ENCODE measurements at regions not wholly inside any gene's neighbourhood (a gene's known extent, or its start where the extent isn't known, plus 50 kb on each side); places are given as distances from the start of the nearest gene placed in this dataset.
A peak's percentile ranks its signal among the peaks of the same experiment; 100 is the strongest.

- H3K27ac Mint-ChIP-seq, result no peak overlapping the region
- H3K9me3 Mint-ChIP-seq, result peaks cover 18% of the 10 kb centered on the region
- peaks cover 26% of the 10 kb centered on the region for H3K4me1 Mint-ChIP-seq
- H3K36me3 Mint-ChIP-seq, result peaks cover 5% of the 10 kb centered on the region
- no peak for DNase-seq (ENCODE audit: low spot score in 2 of 2, unreplicated experiment in 2 of 2)
- no peak overlapping the region for H3K4me3 Mint-ChIP-seq
- no peaks in the 10 kb centered on the region for H3K27me3 Mint-ChIP-seq (ENCODE audit: low read depth)
- TF ChIP-seq CTCF (IDR thresholded peaks at IDR 0.05; ENCODE audit: unreplicated experiment), result no peak
These were observed 118.2 kb upstream of the SLC10A2 start for GRCh38 chr13:103184413-103184812.

DNA sequence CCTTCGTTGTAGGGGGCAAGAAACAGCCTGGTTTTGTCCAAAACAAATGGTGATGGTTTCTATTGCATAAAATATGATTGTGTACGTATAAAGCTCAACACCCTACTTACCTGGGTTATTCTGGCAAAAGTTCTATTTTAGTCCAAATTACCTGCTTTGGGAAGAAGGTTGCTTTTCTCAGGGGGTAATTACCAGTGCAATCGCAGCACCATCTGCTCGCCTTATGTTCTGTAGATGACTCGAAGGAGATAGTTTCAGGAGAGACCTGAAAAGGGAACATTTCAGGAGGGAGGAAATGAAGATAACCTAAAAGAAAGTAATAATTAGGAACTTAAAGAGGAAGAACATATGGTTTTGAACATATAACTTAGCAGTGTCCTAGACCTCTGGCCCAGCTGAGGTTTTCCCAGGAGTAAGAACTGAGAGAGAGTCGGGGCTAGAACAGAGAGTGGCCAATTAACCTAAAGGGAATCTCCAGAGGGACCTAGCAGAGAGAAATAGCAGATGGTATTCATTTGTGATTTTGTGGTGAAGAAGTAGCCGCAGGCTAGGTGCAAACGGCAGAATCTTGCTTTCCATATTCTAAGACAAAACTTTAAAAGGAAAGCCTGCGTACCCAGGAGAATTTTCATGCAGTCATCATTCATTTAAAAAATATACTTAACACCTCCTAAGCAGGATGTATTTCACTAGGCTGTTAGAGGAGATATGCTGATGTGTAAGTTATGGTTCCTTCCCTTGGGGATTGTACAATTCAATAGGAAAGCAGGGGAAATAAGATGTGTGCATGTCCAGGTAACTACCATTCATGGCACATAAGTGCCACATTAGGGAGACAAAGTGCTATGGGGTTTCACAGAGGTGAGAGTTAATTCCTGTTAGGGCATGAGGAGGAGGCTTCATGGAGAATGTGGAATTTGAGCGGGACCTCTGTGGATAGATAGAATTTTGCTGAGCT, 113.0 kb upstream of the SLC10A2 start:
- peaks cover 23% of the 10 kb centered on the region for H3K4me1 Mint-ChIP-seq
- no peaks in the 10 kb centered on the region for H3K36me3 Mint-ChIP-seq
- no peak overlapping the region for H3K27ac Mint-ChIP-seq
- no peak for TF ChIP-seq CTCF (IDR thresholded peaks at IDR 0.05; ENCODE audit: unreplicated experiment)
- no peaks in the 10 kb centered on the region for H3K27me3 Mint-ChIP-seq (ENCODE audit: low read depth)
- H3K4me3 Mint-ChIP-seq, result no peak overlapping the region
- DNase-seq (ENCODE audit: low spot score in 2 of 2, unreplicated experiment in 2 of 2), result no peak
- peaks cover 8% of the 10 kb centered on the region for H3K9me3 Mint-ChIP-seq

GRCh38 chr13:103174966-103175365, 108.7 kb upstream of the SLC10A2 start:
- Mint-ChIP-seq H3K27ac (peak overlapping the region; percentile 69), H3K9me3 (no peaks in the 10 kb centered on the region)
- TF ChIP-seq CTCF (IDR thresholded peaks at IDR 0.05; ENCODE audit: unreplicated experiment), result no peak

DNA sequence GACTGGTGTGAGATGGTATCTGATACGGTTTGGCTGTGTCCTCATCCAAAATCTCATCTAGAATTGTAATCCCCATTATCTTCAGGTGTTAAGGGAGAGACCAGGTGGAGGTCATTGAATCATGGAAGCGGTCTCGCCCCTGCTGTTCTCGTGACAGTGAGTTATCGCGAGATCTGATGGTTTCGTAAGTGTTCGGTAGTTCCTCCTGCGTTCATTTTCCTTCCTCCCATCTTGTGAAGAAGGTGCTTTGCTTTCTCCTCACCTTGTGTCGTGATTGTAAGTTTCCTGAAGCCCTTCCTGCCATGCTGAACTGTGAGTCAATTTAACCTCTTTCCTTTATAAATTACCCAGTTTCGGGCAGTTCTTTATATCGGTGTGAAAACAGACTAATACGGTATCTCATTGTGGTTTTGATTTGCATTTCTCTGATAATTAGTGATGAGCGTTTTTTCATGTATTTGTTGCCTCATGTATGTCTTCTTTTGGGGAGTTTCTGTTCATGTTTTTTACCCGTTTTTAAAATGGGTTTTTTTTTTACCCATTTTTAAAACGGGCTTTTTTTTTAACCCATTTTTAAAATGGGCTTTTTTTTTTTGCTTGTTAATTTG, 102.8 kb upstream of the SLC10A2 start:
- Mint-ChIP-seq H3K27me3 (ENCODE audit: low read depth) (no peaks in the 10 kb centered on the region), H3K27ac (no peak overlapping the region), H3K9me3 (peaks cover 15% of the 10 kb centered on the region), H3K4me3 (no peak overlapping the region), H3K4me1 (no peaks in the 10 kb centered on the region), H3K36me3 (peaks cover 4% of the 10 kb centered on the region)
- no peak for TF ChIP-seq CTCF (IDR thresholded peaks at IDR 0.05; ENCODE audit: unreplicated experiment)
- DNase-seq (ENCODE audit: low spot score in 2 of 2, unreplicated experiment in 2 of 2), result no peak

More at GRCh38 chr13:103174966-103175365, 108.7 kb upstream of the SLC10A2 start:
- H3K4me3 Mint-ChIP-seq, result no peak overlapping the region
- no peak for DNase-seq (ENCODE audit: low spot score in 2 of 2, unreplicated experiment in 2 of 2)
- H3K4me1 Mint-ChIP-seq, result peaks cover 23% of the 10 kb centered on the region
- no peaks in the 10 kb centered on the region for H3K27me3 Mint-ChIP-seq (ENCODE audit: low read depth)
- H3K36me3 Mint-ChIP-seq, result no peaks in the 10 kb centered on the region

- no peaks in the 10 kb centered on the region for H3K27me3 Mint-ChIP-seq (ENCODE audit: low read depth)
- H3K36me3 Mint-ChIP-seq, result peaks cover 4% of the 10 kb centered on the region
- no peak for DNase-seq (ENCODE audit: low spot score in 2 of 2, unreplicated experiment in 2 of 2)
- H3K9me3 Mint-ChIP-seq, result peaks cover 15% of the 10 kb centered on the region
- no peak overlapping the region for H3K27ac Mint-ChIP-seq
- no peaks in the 10 kb centered on the region for H3K4me1 Mint-ChIP-seq
- no peak overlapping the region for H3K4me3 Mint-ChIP-seq
- no peak for TF ChIP-seq CTCF (IDR thresholded peaks at IDR 0.05; ENCODE audit: unreplicated experiment)
These were observed 98.0 kb upstream of the SLC10A2 start for GRCh38 chr13:103164251-103164650.
